GM12878 (cell line): ENCODE measurements at regions not wholly inside any gene's neighbourhood (a gene's known extent, or its start where the extent isn't known, plus 50 kb on each side); places are given as distances from the start of the nearest gene placed in this dataset.

ENCODE experiments used
- ATAC-seq: fragments of 200-7000 bp; cut with Tn5 transposase; 3 replicates; pipeline ENCODE4 v1.9.1; 2020; ENCODE audit warnings: mild to moderate bottlenecking, moderate library complexity
- BruUV-seq: library from RNA; stranded (reverse); fragments of 400-500 nt; replicated peaks from 2 replicates; lab custom pipeline; 2021; lab: Mats Ljungman, UMichigan
- CTCF ChIA-PET: fragments of 300-600 bp; sonication (Branson Sonifier 250); formaldehyde crosslinking; extraction: SDS; loops from one replicate; lab custom pipeline; 2021; ENCODE audit warnings: inconsistent platforms; lab: Yijun Ruan, JAX
- POLR2A ChIA-PET: fragments of 350-600 bp; formaldehyde crosslinking; extraction: SDS; loops from one replicate; lab custom pipeline; 2021; ENCODE audit warnings: inconsistent platforms; lab: Charles Lee
- RAD21 ChIA-PET: fragments of 300-600 bp; sonication (Branson Sonifier 250); formaldehyde crosslinking; loops from one replicate; lab custom pipeline; 2023; ENCODE audit warnings: antibody characterized with exemption; ENCODE audit not compliant: unreplicated experiment; lab: Charles Lee
- SMC1A ChIA-PET: fragments of 300-600 bp; sonication (Branson Sonifier 250); formaldehyde crosslinking; loops from one replicate; lab custom pipeline; 2023; ENCODE audit not compliant: unreplicated experiment, uncharacterized antibody; lab: Charles Lee
- DNase-seq: peaks from one replicate; pipeline ENCODE4 v3.0.0-alpha.2; 2011; ENCODE audit warnings: low read depth, low spot score
- FAIRE-seq: peaks from 3 replicates; lab custom pipeline; 2011; peaks lifted over from hg19 to GRCh38; lab: Jason Lieb, UNC
- H2AFZ ChIP-seq: 2 replicates; pipeline ENCODE4 v1.6.0; 2011; ENCODE audit warnings: low read depth, low read length, control low read depth; ENCODE audit not compliant: control insufficient read depth
- H3K27ac ChIP-seq: 2 replicates; pipeline ENCODE4 v1.5.1; 2011; ENCODE audit warnings: control low read depth; ENCODE audit not compliant: control insufficient read depth, insufficient read depth
- H3K27me3 ChIP-seq, 2 experiments: replicated peaks in 1 of 2; 2 replicates each; pipeline versions ENCODE4 v1.6.0 to v1.6.1; 2011; ENCODE audit warnings: low read length in 1 of 2; ENCODE audit not compliant: control insufficient read depth in 2 of 2, insufficient read depth in 2 of 2
- H3K36me3 ChIP-seq, 2 experiments: 2 replicates each; pipeline ENCODE4 v1.5.1; 2011; ENCODE audit warnings: low read length in 1 of 2; ENCODE audit not compliant: control insufficient read depth in 2 of 2, insufficient read depth in 2 of 2
- H3K4me1 ChIP-seq: 2 replicates; pipeline ENCODE4 v1.6.1; 2011; ENCODE audit warnings: mild to moderate bottlenecking, low read length, moderate library complexity, mixed read lengths; ENCODE audit not compliant: control insufficient read depth, insufficient read depth
- H3K4me2 ChIP-seq: 2 replicates; pipeline ENCODE4 v1.6.0; 2011; ENCODE audit warnings: control low read depth; ENCODE audit not compliant: control insufficient read depth, insufficient read depth
- H3K4me3 ChIP-seq: fragments of 200-600 bp; sonication (generic); 2 replicates; pipeline ENCODE4 v1.5.1; 2016
- H3K79me2 ChIP-seq: 2 replicates; pipeline ENCODE4 v1.6.0; 2011; ENCODE audit warnings: low read length; ENCODE audit not compliant: control insufficient read depth, insufficient read depth
- H3K9ac ChIP-seq: 2 replicates; pipeline ENCODE4 v1.8.0; 2011; ENCODE audit warnings: low read length, control low read depth, mixed read lengths; ENCODE audit not compliant: control insufficient read depth, insufficient read depth
- H3K9me3 ChIP-seq: replicated peaks from 3 replicates; pipeline ENCODE4 v1.5.1; 2011; ENCODE audit warnings: mild to moderate bottlenecking, low read length; ENCODE audit not compliant: control insufficient read depth, insufficient read depth
- H4K20me1 ChIP-seq: 2 replicates; pipeline ENCODE4 v1.6.0; 2011; ENCODE audit not compliant: control insufficient read depth, insufficient read depth
- ESRRA ChIP-seq: IDR thresholded peaks from 2 replicates; pipeline ENCODE4 v1.6.1; 2012; ENCODE audit warnings: mild to moderate bottlenecking, low read length, improper control_type of control experiment
- EZH2 ChIP-seq: IDR thresholded peaks from 2 replicates; pipeline ENCODE4 v1.6.1; 2012; ENCODE audit warnings: low read depth, mild to moderate bottlenecking, control low read depth, inconsistent platforms, low read length, borderline replicate concordance; ENCODE audit not compliant: control insufficient read depth
- HDGF ChIP-seq: fragments of 450-650 bp; IDR thresholded peaks from 2 replicates; pipeline ENCODE4 v1.6.1; 2016; ENCODE audit warnings: antibody characterized with exemption
- IRF4 ChIP-seq: IDR thresholded peaks from 2 replicates; pipeline ENCODE4 v1.6.1; 2011; ENCODE audit warnings: low read depth, low read length
- MXI1 ChIP-seq: fragments of 150-350 bp; IDR thresholded peaks from 2 replicates; pipeline ENCODE4 v1.6.1; 2011; ENCODE audit warnings: low read depth, mild to moderate bottlenecking, inconsistent platforms, low read length, improper control_type of control experiment
- MYB ChIP-seq: fragments of 150-350 bp; IDR thresholded peaks from 2 replicates; pipeline ENCODE4 v1.6.1; 2014; ENCODE audit warnings: mild to moderate bottlenecking, low read depth, low read length, borderline replicate concordance
- MYC ChIP-seq: IDR thresholded peaks from 2 replicates; pipeline ENCODE4 v1.6.1; 2011; ENCODE audit warnings: mild to moderate bottlenecking, low read length, moderate library complexity, inconsistent platforms; ENCODE audit not compliant: insufficient read depth, insufficient replicate concordance, insufficient read length, severe bottlenecking
- NRF1 ChIP-seq: conservative IDR thresholded peaks from 2 replicates; pipeline ENCODE4 v1.6.1; 2011; ENCODE audit warnings: mild to moderate bottlenecking, low read depth, low read length, improper control_type of control experiment
- RUNX3 ChIP-seq: IDR thresholded peaks from 2 replicates; pipeline ENCODE4 v1.6.1; 2012; ENCODE audit warnings: low read length, inconsistent platforms
- SMC3 ChIP-seq: IDR thresholded peaks from 2 replicates; pipeline ENCODE4 v1.6.1; 2011; ENCODE audit warnings: low read length, improper control_type of control experiment, borderline replicate concordance
- SUPT20H ChIP-seq: IDR thresholded peaks from 2 replicates; pipeline ENCODE4 v1.6.1; 2011; ENCODE audit warnings: low read depth, mild to moderate bottlenecking, low read length, moderate library complexity, borderline replicate concordance; ENCODE audit not compliant: control insufficient read depth
- SUZ12 ChIP-seq: fragments of 200-600 bp; sonication (generic); IDR thresholded peaks from one replicate; pipeline ENCODE4 v1.6.1; 2018; ENCODE audit warnings: antibody characterized with exemption, mild to moderate bottlenecking; ENCODE audit not compliant: unreplicated experiment
- TAF1 ChIP-seq: IDR thresholded peaks from 2 replicates; pipeline ENCODE4 v1.6.1; 2011; ENCODE audit warnings: mild to moderate bottlenecking, low read depth, low read length, borderline replicate concordance
- WRNIP1 ChIP-seq: IDR thresholded peaks from 2 replicates; pipeline ENCODE4 v1.6.1; 2011; ENCODE audit warnings: low read depth, low read length, improper control_type of control experiment, borderline replicate concordance
- ZNF24 ChIP-seq: fragments of 450-650 bp; IDR thresholded peaks from 2 replicates; pipeline ENCODE4 v1.6.1; 2017; ENCODE audit warnings: antibody characterized with exemption, mild to moderate bottlenecking
- WGBS: methylation state at CpG from one replicate; pipeline ENCODE4 v1.1.6; 2016; ENCODE audit warnings: low lambda C conversion rate; ENCODE audit not compliant: insufficient replicate concordance, insufficient coverage; ENCODE audit errors: missing lambda C conversion rate; 5-methylcytosine and 5-hydroxymethylcytosine counted together
- in situ Hi-C: fragments of 300-500 bp; cut with MboI; formaldehyde crosslinking; loops from 9 replicates; pipeline ENCODE4 v1.14.3; 2018; ENCODE audit warnings: mixed read lengths
- intact Hi-C: fragments of 100-400 bp; cut with micrococcal nuclease; formaldehyde crosslinking; loops from one replicate; pipeline ENCODE4 v1.14.2; 2022; ENCODE audit not compliant: unreplicated experiment
- TF ChIP-seq, protein P1 (sequence below): fragments of 450-650 bp; IDR thresholded peaks from 2 replicates; pipeline ENCODE4 v1.6.1; 2017; ENCODE audit warnings: borderline replicate concordance
- TF ChIP-seq, protein P2 (sequence below), 3 experiments: IDR thresholded peaks in 2 of 3; conservative IDR thresholded peaks in 1 of 3; 2 replicates each; pipeline ENCODE4 v1.5.1; 2011; ENCODE audit warnings: low read depth in 3 of 3, low read length in 3 of 3, mild to moderate bottlenecking in 3 of 3, control low read depth in 2 of 3, moderate library complexity in 2 of 3, inconsistent platforms in 1 of 3, mixed read lengths in 1 of 3; ENCODE audit not compliant: control insufficient read depth in 2 of 3, insufficient read depth in 1 of 3; ENCODE audit errors: extremely low read depth in 1 of 3
- TF ChIP-seq, protein P3 (sequence below): fragments of 150-350 bp; IDR thresholded peaks from 2 replicates; pipeline ENCODE4 v1.6.1; 2016; ENCODE audit warnings: low read depth, low read length

DNA sequence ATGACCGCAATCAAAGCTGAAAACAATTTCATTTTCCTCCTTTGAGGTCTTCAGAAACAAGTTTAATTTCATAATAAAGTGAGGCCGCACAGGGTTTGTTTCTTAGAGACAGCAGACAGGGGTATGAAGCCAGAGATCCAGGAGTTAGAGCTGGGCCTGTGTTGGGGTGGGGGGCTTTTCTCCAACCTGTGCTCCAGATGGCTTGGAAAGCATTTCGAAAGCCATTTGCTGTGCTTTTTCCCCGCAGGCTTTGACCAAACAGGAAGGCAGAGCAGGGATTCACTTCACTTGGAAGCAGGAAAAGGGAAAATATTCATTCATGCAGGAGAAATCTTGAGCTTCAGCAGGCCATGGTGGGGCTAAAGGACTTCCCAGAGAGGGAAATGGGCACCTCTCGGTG, 617.4 kb downstream of the SOX6 start:
- Histone ChIP-seq H3K4me2 (no peak overlapping the region), H3K9me3 (no peaks in the 10 kb centered on the region), H3K9ac (no peak overlapping the region), H3K36me3 (no peaks in the 10 kb centered on the region), H3K27me3 (no peaks in the 10 kb centered on the region), H3K4me1 (no peaks in the 10 kb centered on the region), H2AFZ (no peak overlapping the region), H3K4me3 (no peak overlapping the region), H4K20me1 (no peaks in the 10 kb centered on the region), H3K27ac (no peak overlapping the region), H3K79me2 (no peaks in the 10 kb centered on the region)
- POLR2A ChIA-PET, result no interaction called here
- SMC1A ChIA-PET, result interaction anchor here (1.9 kb wide), 1 partner anchor 9 kb away, joined by 5 read pairs; no protein-coding TSS in a partner anchor
- CTCF ChIA-PET, result interaction anchor here (0.5 to 0.7 kb wide), 2 partner anchors 67 to 264 kb away, joined by 3 to 4 read pairs; no protein-coding TSS in a partner anchor
- RAD21 ChIA-PET, result no interaction called here
- BruUV-seq, result no TSS peak
- WGBS, result 28% methylated on average over 5 of the region's 5 CpGs
- DNase-seq (no peak), FAIRE-seq (no peak), ATAC-seq (no peak)
- in situ Hi-C loops (no loop called here), intact Hi-C loops (no loop called here)
- no peak for TF ChIP-seq NRF1
- TF ChIP-seq SUZ12, result no peak
- TF ChIP-seq RUNX3, result no peak
- no peak for TF ChIP-seq WRNIP1
- TF ChIP-seq EZH2, result no peak
- TF ChIP-seq TAF1, result no peak
- TF ChIP-seq, protein P1, sequence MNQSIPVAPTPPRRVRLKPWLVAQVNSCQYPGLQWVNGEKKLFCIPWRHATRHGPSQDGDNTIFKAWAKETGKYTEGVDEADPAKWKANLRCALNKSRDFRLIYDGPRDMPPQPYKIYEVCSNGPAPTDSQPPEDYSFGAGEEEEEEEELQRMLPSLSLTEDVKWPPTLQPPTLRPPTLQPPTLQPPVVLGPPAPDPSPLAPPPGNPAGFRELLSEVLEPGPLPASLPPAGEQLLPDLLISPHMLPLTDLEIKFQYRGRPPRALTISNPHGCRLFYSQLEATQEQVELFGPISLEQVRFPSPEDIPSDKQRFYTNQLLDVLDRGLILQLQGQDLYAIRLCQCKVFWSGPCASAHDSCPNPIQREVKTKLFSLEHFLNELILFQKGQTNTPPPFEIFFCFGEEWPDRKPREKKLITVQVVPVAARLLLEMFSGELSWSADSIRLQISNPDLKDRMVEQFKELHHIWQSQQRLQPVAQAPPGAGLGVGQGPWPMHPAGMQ, result no peak
- TF ChIP-seq, protein P2, sequence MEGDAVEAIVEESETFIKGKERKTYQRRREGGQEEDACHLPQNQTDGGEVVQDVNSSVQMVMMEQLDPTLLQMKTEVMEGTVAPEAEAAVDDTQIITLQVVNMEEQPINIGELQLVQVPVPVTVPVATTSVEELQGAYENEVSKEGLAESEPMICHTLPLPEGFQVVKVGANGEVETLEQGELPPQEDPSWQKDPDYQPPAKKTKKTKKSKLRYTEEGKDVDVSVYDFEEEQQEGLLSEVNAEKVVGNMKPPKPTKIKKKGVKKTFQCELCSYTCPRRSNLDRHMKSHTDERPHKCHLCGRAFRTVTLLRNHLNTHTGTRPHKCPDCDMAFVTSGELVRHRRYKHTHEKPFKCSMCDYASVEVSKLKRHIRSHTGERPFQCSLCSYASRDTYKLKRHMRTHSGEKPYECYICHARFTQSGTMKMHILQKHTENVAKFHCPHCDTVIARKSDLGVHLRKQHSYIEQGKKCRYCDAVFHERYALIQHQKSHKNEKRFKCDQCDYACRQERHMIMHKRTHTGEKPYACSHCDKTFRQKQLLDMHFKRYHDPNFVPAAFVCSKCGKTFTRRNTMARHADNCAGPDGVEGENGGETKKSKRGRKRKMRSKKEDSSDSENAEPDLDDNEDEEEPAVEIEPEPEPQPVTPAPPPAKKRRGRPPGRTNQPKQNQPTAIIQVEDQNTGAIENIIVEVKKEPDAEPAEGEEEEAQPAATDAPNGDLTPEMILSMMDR (IDR thresholded peaks at IDR 0.05 in 2 of 3, conservative IDR thresholded peaks at IDR 0.05 in 1 of 3; ENCODE audit: control insufficient read depth in 2 of 3, extremely low read depth in 1 of 3, insufficient read depth in 1 of 3, low read depth in 3 of 3, low read length in 3 of 3), result no peak
- no peak for TF ChIP-seq HDGF
- no peak for TF ChIP-seq IRF4
- TF ChIP-seq MXI1, result no peak
- TF ChIP-seq ZNF24, result no peak
- TF ChIP-seq SMC3, result no peak
- TF ChIP-seq, protein P3, sequence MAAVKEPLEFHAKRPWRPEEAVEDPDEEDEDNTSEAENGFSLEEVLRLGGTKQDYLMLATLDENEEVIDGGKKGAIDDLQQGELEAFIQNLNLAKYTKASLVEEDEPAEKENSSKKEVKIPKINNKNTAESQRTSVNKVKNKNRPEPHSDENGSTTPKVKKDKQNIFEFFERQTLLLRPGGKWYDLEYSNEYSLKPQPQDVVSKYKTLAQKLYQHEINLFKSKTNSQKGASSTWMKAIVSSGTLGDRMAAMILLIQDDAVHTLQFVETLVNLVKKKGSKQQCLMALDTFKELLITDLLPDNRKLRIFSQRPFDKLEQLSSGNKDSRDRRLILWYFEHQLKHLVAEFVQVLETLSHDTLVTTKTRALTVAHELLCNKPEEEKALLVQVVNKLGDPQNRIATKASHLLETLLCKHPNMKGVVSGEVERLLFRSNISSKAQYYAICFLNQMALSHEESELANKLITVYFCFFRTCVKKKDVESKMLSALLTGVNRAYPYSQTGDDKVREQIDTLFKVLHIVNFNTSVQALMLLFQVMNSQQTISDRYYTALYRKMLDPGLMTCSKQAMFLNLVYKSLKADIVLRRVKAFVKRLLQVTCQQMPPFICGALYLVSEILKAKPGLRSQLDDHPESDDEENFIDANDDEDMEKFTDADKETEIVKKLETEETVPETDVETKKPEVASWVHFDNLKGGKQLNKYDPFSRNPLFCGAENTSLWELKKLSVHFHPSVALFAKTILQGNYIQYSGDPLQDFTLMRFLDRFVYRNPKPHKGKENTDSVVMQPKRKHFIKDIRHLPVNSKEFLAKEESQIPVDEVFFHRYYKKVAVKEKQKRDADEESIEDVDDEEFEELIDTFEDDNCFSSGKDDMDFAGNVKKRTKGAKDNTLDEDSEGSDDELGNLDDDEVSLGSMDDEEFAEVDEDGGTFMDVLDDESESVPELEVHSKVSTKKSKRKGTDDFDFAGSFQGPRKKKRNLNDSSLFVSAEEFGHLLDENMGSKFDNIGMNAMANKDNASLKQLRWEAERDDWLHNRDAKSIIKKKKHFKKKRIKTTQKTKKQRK, result no peak
- TF ChIP-seq MYB, result no peak
- no peak for TF ChIP-seq SUPT20H
- TF ChIP-seq MYC, result no peak
- TF ChIP-seq ESRRA, result no peak
